H9 (cell line): ENCODE measurements at regions not wholly inside any gene's neighbourhood (a gene's known extent, or its start where the extent isn't known, plus 50 kb on each side); places are given as distances from the start of the nearest gene placed in this dataset.
"Not testable (repeated sequence)": the region's sequence is repeated elsewhere in the genome, so short reads cannot be mapped to it uniquely, and the experiment has no call there.

ENCODE experiments used
- DNase-seq: peaks from one replicate; pipeline ENCODE4 v3.0.0-alpha.2; 2017
- H2AFZ ChIP-seq: one replicate; pipeline ENCODE4 v1.6.1; 2013; ENCODE audit warnings: mild to moderate bottlenecking, low read length, control low read depth, moderate library complexity
- H2AK5ac ChIP-seq: 2 replicates; pipeline ENCODE4 v1.6.1; 2013; ENCODE audit warnings: low read length, control low read depth, mixed read lengths; ENCODE audit not compliant: insufficient read length
- H2BK120ac ChIP-seq: one replicate; pipeline ENCODE4 v1.6.1; 2013; ENCODE audit warnings: low read depth, mild to moderate bottlenecking, low read length, control low read depth, inconsistent platforms; ENCODE audit not compliant: poor library complexity, severe bottlenecking
- H2BK12ac ChIP-seq: 2 replicates; pipeline ENCODE4 v1.6.1; 2013; ENCODE audit warnings: low read length, control low read depth, mixed read lengths, low read depth; ENCODE audit not compliant: insufficient read length
- H2BK15ac ChIP-seq: 2 replicates; pipeline ENCODE4 v1.6.1; 2013; ENCODE audit warnings: low read depth, low read length, control low read depth
- H2BK20ac ChIP-seq: one replicate; pipeline ENCODE4 v1.6.1; 2013; ENCODE audit warnings: low read depth, mild to moderate bottlenecking, low read length, control low read depth, inconsistent platforms; ENCODE audit not compliant: poor library complexity, severe bottlenecking
- H2BK5ac ChIP-seq: 2 replicates; pipeline ENCODE4 v1.6.1; 2013; ENCODE audit warnings: low read length, control low read depth, mixed read lengths; ENCODE audit not compliant: insufficient read length
- H3K14ac ChIP-seq: 2 replicates; pipeline ENCODE4 v1.6.1; 2013; ENCODE audit warnings: low read length, control low read depth; ENCODE audit not compliant: insufficient read depth
- H3K18ac ChIP-seq: 2 replicates; pipeline ENCODE4 v1.6.1; 2013; ENCODE audit warnings: low read depth, mild to moderate bottlenecking, mixed read lengths, low read length, control low read depth; ENCODE audit not compliant: insufficient read length
- H3K23ac ChIP-seq: 2 replicates; pipeline ENCODE4 v1.6.1; 2013; ENCODE audit warnings: low read length, control low read depth, mixed read lengths, low read depth; ENCODE audit not compliant: insufficient read length
- H3K23me2 ChIP-seq: 2 replicates; pipeline ENCODE4 v1.6.1; 2013; ENCODE audit warnings: low read depth, mild to moderate bottlenecking, mixed read lengths, low read length, control low read depth; ENCODE audit not compliant: insufficient read length, poor library complexity, severe bottlenecking
- H3K27ac ChIP-seq: 2 replicates; pipeline ENCODE4 v1.5.1; 2013; ENCODE audit warnings: low read length, control low read depth, mixed read lengths, low read depth; ENCODE audit not compliant: insufficient read length
- H3K27me3 ChIP-seq: 2 replicates; pipeline ENCODE4 v1.6.1; 2013; ENCODE audit warnings: low read length, control low read depth, inconsistent platforms; ENCODE audit not compliant: insufficient read depth
- H3K4ac ChIP-seq: 2 replicates; pipeline ENCODE4 v1.6.1; 2013; ENCODE audit warnings: low read depth, mild to moderate bottlenecking, control low read depth, inconsistent platforms, low read length, moderate library complexity
- H3K4me1 ChIP-seq: 2 replicates; pipeline ENCODE4 v1.6.1; 2013; ENCODE audit warnings: low read length, control low read depth, inconsistent platforms; ENCODE audit not compliant: insufficient read depth
- H3K4me2 ChIP-seq: 2 replicates; pipeline ENCODE4 v1.6.1; 2013; ENCODE audit warnings: low read length, control low read depth, mixed read lengths; ENCODE audit not compliant: insufficient read length, insufficient read depth
- H3K56ac ChIP-seq: 2 replicates; pipeline ENCODE4 v1.6.1; 2013; ENCODE audit warnings: low read depth, mild to moderate bottlenecking, mixed read lengths, low read length, control low read depth; ENCODE audit not compliant: insufficient read length
- H3K79me1 ChIP-seq: 2 replicates; pipeline ENCODE4 v1.6.1; 2013; ENCODE audit warnings: low read depth, mild to moderate bottlenecking, moderate library complexity, low read length, control low read depth, inconsistent platforms; ENCODE audit not compliant: insufficient read depth, poor library complexity, severe bottlenecking
- H3K79me2 ChIP-seq: 2 replicates; pipeline ENCODE4 v1.6.1; 2013; ENCODE audit warnings: low read length, control low read depth, inconsistent platforms; ENCODE audit not compliant: insufficient read depth
- H3K9ac ChIP-seq: 2 replicates; pipeline ENCODE4 v1.6.1; 2013; ENCODE audit warnings: low read length, control low read depth, mixed read lengths; ENCODE audit not compliant: insufficient read length; ENCODE audit errors: extremely low read depth
- H3K9me3 ChIP-seq: one replicate; pipeline ENCODE4 v1.6.1; 2013; ENCODE audit warnings: low read depth, low read length, inconsistent platforms; ENCODE audit not compliant: control insufficient read depth
- H3T11ph ChIP-seq: one replicate; pipeline ENCODE4 v1.6.1; 2013; ENCODE audit warnings: mild to moderate bottlenecking, low read length, control low read depth, inconsistent platforms
- H4K20me1 ChIP-seq: one replicate; pipeline ENCODE4 v1.6.1; 2013; ENCODE audit not compliant: control insufficient read depth, insufficient read length, insufficient read depth
- H4K5ac ChIP-seq: 2 replicates; pipeline ENCODE4 v1.6.1; 2013; ENCODE audit warnings: low read depth, mild to moderate bottlenecking, mixed read lengths, low read length, control low read depth; ENCODE audit not compliant: insufficient read length
- H4K8ac ChIP-seq: replicated peaks from 2 replicates; pipeline ENCODE4 v1.6.1; 2013; ENCODE audit warnings: low read length, control low read depth, mixed read lengths, low read depth; ENCODE audit not compliant: insufficient read length
- H4K91ac ChIP-seq: 2 replicates; pipeline ENCODE4 v1.6.1; 2013; ENCODE audit warnings: low read depth, mild to moderate bottlenecking, moderate library complexity, mixed read lengths, low read length, control low read depth; ENCODE audit not compliant: insufficient read length
- H3K27ac Mint-ChIP-seq, 3 experiments: 2 replicates in 2 of 3; 3 replicates in 1 of 3; pipeline ENCODE4 v1.8.0; 2020 to 2021; ENCODE audit warnings: mixed read lengths in 3 of 3, mild to moderate bottlenecking in 1 of 3, moderate library complexity in 1 of 3
- H3K27me3 Mint-ChIP-seq: 2 replicates; pipeline ENCODE4 v1.8.0; 2021; ENCODE audit warnings: low read depth, mild to moderate bottlenecking, moderate library complexity, mixed read lengths
- H3K36me3 Mint-ChIP-seq, 3 experiments: 2 replicates in 2 of 3; 3 replicates in 1 of 3; pipeline ENCODE4 v1.8.0; 2020 to 2021; ENCODE audit warnings: low read depth in 3 of 3, mixed read lengths in 3 of 3; ENCODE audit not compliant: insufficient read depth in 1 of 3
- H3K4me1 Mint-ChIP-seq, 2 experiments: 2 replicates each; pipeline ENCODE4 v1.8.0; 2020; ENCODE audit warnings: mixed read lengths in 2 of 2
- H3K4me3 Mint-ChIP-seq, 2 experiments: 2 replicates in 1 of 2; 3 replicates in 1 of 2; pipeline ENCODE4 v1.8.0; 2020 to 2021; ENCODE audit warnings: mild to moderate bottlenecking in 2 of 2, mixed read lengths in 2 of 2, moderate library complexity in 1 of 2
- H3K9me3 Mint-ChIP-seq, 2 experiments: 2 replicates in 1 of 2; 3 replicates in 1 of 2; pipeline ENCODE4 v1.8.0; 2020; ENCODE audit warnings: mild to moderate bottlenecking in 2 of 2, mixed read lengths in 2 of 2, moderate library complexity in 1 of 2
- CTCF ChIP-seq: fragments of 200-600 bp; sonication (generic); conservative IDR thresholded peaks from 3 replicates; pipeline ENCODE4 v1.8.0; 2021; ENCODE audit warnings: antibody characterized with exemption, mild to moderate bottlenecking
- WGBS: extraction: QIAGEN DNeasy Blood & Tissue Kit; methylation state at CpG from one replicate; pipeline ENCODE4 v1.1.7; 2013; ENCODE audit warnings: missing lambda C conversion rate, low lambda C conversion rate, mixed read lengths; ENCODE audit not compliant: insufficient read length; ENCODE audit errors: extremely low coverage; 5-methylcytosine and 5-hydroxymethylcytosine counted together

GRCh38 chr7:109646124-109646523 is 1076.5 kb downstream of the DNAJB9 start:
- no peaks in the 10 kb centered on the region for H4K20me1 ChIP-seq
- H2BK12ac ChIP-seq = no peak overlapping the region
- H3K4me3 Mint-ChIP-seq = no peak overlapping the region
- H3K4ac ChIP-seq = no peak overlapping the region
- peak overlapping the region in 2 of 3 experiments; percentile 50 to 57; a peak in 4 of 7 replicates for H3K27ac Mint-ChIP-seq
- H2AFZ ChIP-seq = no peak overlapping the region
- no peak for TF ChIP-seq CTCF
- DNase-seq = no peak
- H3K4me1 ChIP-seq = no peaks in the 10 kb centered on the region; the same call in 1 of the 2 replicates
- H2BK15ac ChIP-seq = no peak overlapping the region
- H3T11ph ChIP-seq = no peak overlapping the region
- H3K23ac ChIP-seq = no peak overlapping the region
- no peaks in the 10 kb centered on the region for H3K79me1 ChIP-seq
- peaks cover 0 to 15% of the 10 kb centered on the region in 2 experiments; a peak in 2 of 4 replicates for H3K4me1 Mint-ChIP-seq
- H3K9me3 Mint-ChIP-seq = peaks cover 0 to 3% of the 10 kb centered on the region in 2 experiments; a peak in 3 of 5 replicates
- H3K9ac ChIP-seq = no peak overlapping the region
- H3K56ac ChIP-seq = no peak overlapping the region
- no peak overlapping the region for H2BK120ac ChIP-seq
- H3K23me2 ChIP-seq = no peaks in the 10 kb centered on the region
- H3K14ac ChIP-seq = no peak overlapping the region
- H2AK5ac ChIP-seq = no peak overlapping the region
- H3K9me3 ChIP-seq = no peaks in the 10 kb centered on the region
- no peak overlapping the region for H3K4me2 ChIP-seq
- no peaks in the 10 kb centered on the region for H3K79me2 ChIP-seq
- H4K91ac ChIP-seq = no peak overlapping the region
- no peak overlapping the region for H4K5ac ChIP-seq
- H2BK20ac ChIP-seq = no peak overlapping the region
- H2BK5ac ChIP-seq = no peak overlapping the region
- H3K27ac ChIP-seq = no peak overlapping the region
- H3K36me3 Mint-ChIP-seq = peaks cover 0 to 15% (median 0%) of the 10 kb centered on the region in 3 experiments; a peak in 3 of 7 replicates
- no peaks in the 10 kb centered on the region for H3K27me3 Mint-ChIP-seq
- no peak overlapping the region for H3K18ac ChIP-seq
- no peaks in the 10 kb centered on the region for H3K27me3 ChIP-seq
- no CpG with 5 or more reads among the region's 7 CpGs for WGBS
- H4K8ac ChIP-seq = no peak overlapping the region

- H4K8ac ChIP-seq, H3K23me2 ChIP-seq, H3K56ac ChIP-seq, H3K27ac Mint-ChIP-seq, H3K4me1 ChIP-seq, H3K4me2 ChIP-seq, H3K9me3 ChIP-seq, H3K18ac ChIP-seq, H4K91ac ChIP-seq, H2BK20ac ChIP-seq, H3K23ac ChIP-seq, H3K27me3 ChIP-seq, H2AFZ ChIP-seq, H3K27ac ChIP-seq, H2BK5ac ChIP-seq, H2AK5ac ChIP-seq, H2BK12ac ChIP-seq, H3K9ac ChIP-seq, H4K5ac ChIP-seq, H3K9me3 Mint-ChIP-seq, H3K27me3 Mint-ChIP-seq, H3K79me1 ChIP-seq, H4K20me1 ChIP-seq, H3K79me2 ChIP-seq, DNase-seq, H3K14ac ChIP-seq, H3T11ph ChIP-seq, H2BK15ac ChIP-seq, H3K4me3 Mint-ChIP-seq, H2BK120ac ChIP-seq, H3K4ac ChIP-seq: not testable (repeated sequence)
- Mint-ChIP-seq H3K4me1 (peaks cover 0 to 15% of the 10 kb centered on the region in 2 experiments; a peak in 2 of 4 replicates), H3K36me3 (peaks cover 0 to 15% (median 0%) of the 10 kb centered on the region in 3 experiments; a peak in 3 of 7 replicates)
- no CpG with 5 or more reads among the region's 5 CpGs for WGBS
These were observed 1076.9 kb downstream of the DNAJB9 start for GRCh38 chr7:109646594-109646993.
